Fibroblast of skin of right quadriceps (primary cell): ENCODE measurements at regions not wholly inside any gene's neighbourhood (a gene's known extent, or its start where the extent isn't known, plus 50 kb on each side); places are given as distances from the start of the nearest gene placed in this dataset.
"Not testable (repeated sequence)": the region's sequence is repeated elsewhere in the genome, so short reads cannot be mapped to it uniquely, and the experiment has no call there.

Source experiments
- DNase-seq: peaks from one replicate; pipeline ENCODE4 v3.0.0-alpha.2; 2013

GRCh38 chr11:41519696-41520095 lies 60.2 kb upstream of the LRRC4C start:
- peak; percentile 43 for DNase-seq

GRCh38 chr11:41522391-41522790 lies 62.9 kb upstream of the LRRC4C start:
- peak; percentile 74 for DNase-seq

- peak; percentile 27 for DNase-seq
Measured at GRCh38 chr11:41522899-41523672, 63.6 kb upstream of the LRRC4C start.

GRCh38 chr11:41527530-41527929 lies 68.1 kb upstream of the LRRC4C start:
- DNase-seq, result no peak

- no peak for DNase-seq
Measured at GRCh38 chr11:41532413-41532812, 73.0 kb upstream of the LRRC4C start.

- DNase-seq, result no peak
Measured at GRCh38 chr11:41533761-41534160, 74.3 kb upstream of the LRRC4C start.

GRCh38 chr11:41534391-41534790 lies 74.9 kb upstream of the LRRC4C start:
- no peak for DNase-seq

- no peak for DNase-seq
Measured at GRCh38 chr11:41534861-41535260, 75.4 kb upstream of the LRRC4C start.

GRCh38 chr11:41536021-41536568 lies 76.6 kb upstream of the LRRC4C start:
- DNase-seq, result no peak

- not testable (repeated sequence) for DNase-seq
Measured at GRCh38 chr11:41544902-41545301, 85.5 kb upstream of the LRRC4C start.

- no peak for DNase-seq
Measured at GRCh38 chr11:41578421-41579051, 119.1 kb upstream of the LRRC4C start.

- no peak for DNase-seq
Measured at GRCh38 chr11:41579546-41579945, 120.1 kb upstream of the LRRC4C start.

- peak; percentile 38 for DNase-seq
Measured at GRCh38 chr11:41609511-41609910, 150.1 kb upstream of the LRRC4C start.

- DNase-seq, result peak; percentile 10
Measured at GRCh38 chr11:41612415-41612814, 153.0 kb upstream of the LRRC4C start.

- DNase-seq, result peak; percentile 78
Measured at GRCh38 chr11:41613326-41613725, 153.9 kb upstream of the LRRC4C start.

- no peak for DNase-seq
Measured at GRCh38 chr11:41622707-41623359, 163.4 kb upstream of the LRRC4C start.

GRCh38 chr11:41659985-41660384 lies 200.5 kb upstream of the LRRC4C start:
- peak; percentile 14 for DNase-seq

- no peak for DNase-seq
Measured at GRCh38 chr11:41660585-41660984, 201.1 kb upstream of the LRRC4C start.

GRCh38 chr11:41665441-41666360 lies 206.2 kb upstream of the LRRC4C start:
- DNase-seq, result no peak

- DNase-seq, result no peak
Measured at GRCh38 chr11:41666951-41667653, 207.7 kb upstream of the LRRC4C start.

- no peak for DNase-seq
Measured at GRCh38 chr11:41675205-41675604, 215.8 kb upstream of the LRRC4C start.

- DNase-seq, result no peak
Measured at GRCh38 chr11:41713030-41713429, 253.6 kb upstream of the LRRC4C start.
